Astrocyte (in vitro differentiated cells and primary cell): ENCODE measurements at regions not wholly inside any gene's neighbourhood (a gene's known extent, or its start where the extent isn't known, plus 50 kb on each side); places are given as distances from the start of the nearest gene placed in this dataset.

Experiments used
- DNase-seq: peaks from one replicate; pipeline ENCODE4 v3.0.0-alpha.2; 2010; ENCODE audit warnings: low read depth
- FAIRE-seq: peaks from 2 replicates; lab custom pipeline; 2011; peaks lifted over from hg19 to GRCh38; lab: Jason Lieb, UNC
- H2AFZ ChIP-seq: 2 replicates; pipeline ENCODE4 v1.6.0; 2012; ENCODE audit warnings: low read depth, low read length, inconsistent platforms
- H3K27ac ChIP-seq: 2 replicates; pipeline ENCODE4 v1.5.1; 2011; ENCODE audit warnings: low read depth, low read length, inconsistent platforms
- H3K27me3 ChIP-seq: 2 replicates; pipeline ENCODE4 v1.6.0; 2011; ENCODE audit warnings: low read length, inconsistent platforms; ENCODE audit not compliant: insufficient read depth
- H3K36me3 ChIP-seq: 2 replicates; pipeline ENCODE4 v1.5.1; 2011; ENCODE audit warnings: low read length, inconsistent platforms; ENCODE audit not compliant: insufficient read depth
- H3K4me1 ChIP-seq: 2 replicates; pipeline ENCODE4 v1.5.1; 2011; ENCODE audit warnings: low read length, inconsistent platforms; ENCODE audit not compliant: insufficient read depth
- H3K4me2 ChIP-seq: 2 replicates; pipeline ENCODE4 v1.6.0; 2012; ENCODE audit warnings: low read length, inconsistent platforms
- H3K4me3 ChIP-seq: 2 replicates; pipeline ENCODE4 v1.5.1; 2011; ENCODE audit warnings: low read depth, mild to moderate bottlenecking, low read length, inconsistent platforms; ENCODE audit not compliant: insufficient read depth
- H3K79me2 ChIP-seq: 2 replicates; pipeline ENCODE4 v1.6.0; 2012; ENCODE audit warnings: mild to moderate bottlenecking, low read length, inconsistent platforms; ENCODE audit not compliant: insufficient read depth
- H3K9ac ChIP-seq: 2 replicates; pipeline ENCODE4 v1.6.0; 2012; ENCODE audit warnings: mild to moderate bottlenecking, low read length, inconsistent platforms
- H3K9me3 ChIP-seq: 2 replicates; pipeline ENCODE4 v1.5.1; 2012; ENCODE audit warnings: low read depth, mild to moderate bottlenecking, low read length, inconsistent platforms; ENCODE audit not compliant: insufficient read depth
- H4K20me1 ChIP-seq: 2 replicates; pipeline ENCODE4 v1.6.0; 2012; ENCODE audit warnings: low read length, inconsistent platforms; ENCODE audit not compliant: insufficient read depth
- H3K27ac Mint-ChIP-seq: one replicate; pipeline ENCODE4 v1.8.0; 2021; ENCODE audit warnings: mild to moderate bottlenecking, mixed read lengths; ENCODE audit not compliant: unreplicated experiment
- H3K27me3 Mint-ChIP-seq: one replicate; pipeline ENCODE4 v1.8.0; 2021; ENCODE audit warnings: low read depth, mixed read lengths; ENCODE audit not compliant: unreplicated experiment
- H3K36me3 Mint-ChIP-seq: one replicate; pipeline ENCODE4 v1.8.0; 2021; ENCODE audit warnings: low read depth, mixed read lengths; ENCODE audit not compliant: unreplicated experiment
- H3K4me1 Mint-ChIP-seq: one replicate; pipeline ENCODE4 v1.8.0; 2021; ENCODE audit warnings: low read depth, mixed read lengths; ENCODE audit not compliant: unreplicated experiment
- H3K4me3 Mint-ChIP-seq: one replicate; pipeline ENCODE4 v1.8.0; 2021; ENCODE audit warnings: mild to moderate bottlenecking, moderate library complexity, mixed read lengths; ENCODE audit not compliant: unreplicated experiment
- H3K9me3 Mint-ChIP-seq: one replicate; pipeline ENCODE4 v1.8.0; 2021; ENCODE audit warnings: mild to moderate bottlenecking, mixed read lengths; ENCODE audit not compliant: unreplicated experiment
- CTCF ChIP-seq: IDR thresholded peaks from 2 replicates; pipeline ENCODE4 v1.5.1; 2011; ENCODE audit warnings: low read depth, mild to moderate bottlenecking, inconsistent platforms, low read length, moderate library complexity; ENCODE audit not compliant: insufficient read depth
- EZH2 ChIP-seq: IDR thresholded peaks from 2 replicates; pipeline ENCODE4 v1.6.1; 2012; ENCODE audit warnings: mild to moderate bottlenecking, low read length, inconsistent platforms; ENCODE audit not compliant: insufficient read depth

DNA sequence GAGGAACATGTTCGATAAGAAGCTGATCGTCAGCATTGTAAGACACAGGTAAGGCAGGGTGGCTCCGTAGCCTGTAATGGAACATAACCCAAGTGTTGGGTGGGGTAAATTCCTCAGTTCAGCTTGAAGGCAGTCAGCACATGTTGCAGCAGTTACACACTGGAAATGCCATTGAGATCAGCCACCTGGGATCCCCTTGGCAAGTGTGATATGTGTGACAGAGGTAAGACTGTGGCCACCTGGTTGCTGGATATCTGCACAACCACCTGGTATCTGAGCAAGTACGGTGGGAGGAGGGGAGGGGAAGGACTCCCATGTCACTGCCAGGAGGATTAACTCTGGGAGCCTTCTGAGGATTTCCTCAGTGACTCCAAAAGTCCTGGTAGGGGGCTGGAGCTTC, 158.0 kb upstream of the CAND1 start:
- no peak overlapping the region for H3K9ac ChIP-seq
- no peak overlapping the region for H3K27ac ChIP-seq
- H3K79me2 ChIP-seq: no peaks in the 10 kb centered on the region
- H3K4me3 ChIP-seq: no peak overlapping the region
- no peaks in the 10 kb centered on the region for H3K9me3 ChIP-seq
- no peaks in the 10 kb centered on the region for H3K27me3 ChIP-seq
- no peaks in the 10 kb centered on the region for H4K20me1 ChIP-seq
- H3K9me3 Mint-ChIP-seq: peaks cover 11% of the 10 kb centered on the region
- no peaks in the 10 kb centered on the region for H3K4me1 Mint-ChIP-seq
- no peak overlapping the region for H3K27ac Mint-ChIP-seq
- peaks cover 3% of the 10 kb centered on the region for H3K27me3 Mint-ChIP-seq
- no peak overlapping the region for H3K4me2 ChIP-seq
- no peaks in the 10 kb centered on the region for H3K4me1 ChIP-seq
- DNase-seq (no peak), FAIRE-seq (no peak)
- no peak overlapping the region for H3K4me3 Mint-ChIP-seq
- TF ChIP-seq EZH2 (no peak), CTCF (no peak)
- H2AFZ ChIP-seq: no peak overlapping the region
- peaks cover 6% of the 10 kb centered on the region for H3K36me3 Mint-ChIP-seq
- H3K36me3 ChIP-seq: no peaks in the 10 kb centered on the region

DNA sequence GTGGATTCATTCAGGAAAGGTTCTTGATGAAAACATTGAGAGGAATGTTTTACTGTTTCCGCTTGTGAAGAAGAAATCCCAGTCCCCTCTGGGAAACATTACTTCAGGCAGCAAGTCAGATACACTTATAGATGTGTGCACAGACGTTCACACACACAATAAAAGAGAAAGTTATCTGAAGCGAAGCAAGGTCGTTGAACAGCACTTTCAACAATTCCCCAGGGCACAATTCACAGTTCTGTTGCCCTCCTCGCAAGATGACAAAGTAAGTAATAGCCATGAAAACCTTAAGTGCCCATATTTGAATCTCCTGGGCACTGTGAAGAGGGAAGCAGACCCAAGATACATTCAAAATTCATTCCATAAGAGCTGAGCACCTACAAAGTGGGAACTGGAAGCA, 156.6 kb upstream of the CAND1 start:
- H3K4me3 Mint-ChIP-seq: no peak overlapping the region
- FAIRE-seq: no peak
- no peaks in the 10 kb centered on the region for H3K79me2 ChIP-seq

More for the DNA sequence above, 156.6 kb upstream of the CAND1 start:
- H3K4me2 ChIP-seq: no peak overlapping the region
- no peaks in the 10 kb centered on the region for H3K27me3 ChIP-seq
- H3K9ac ChIP-seq: no peak overlapping the region
- no peak overlapping the region for H3K27ac Mint-ChIP-seq
- no peak for TF ChIP-seq CTCF
- TF ChIP-seq EZH2: no peak
- H3K9me3 ChIP-seq: no peaks in the 10 kb centered on the region
- H2AFZ ChIP-seq: no peak overlapping the region
- peaks cover 2% of the 10 kb centered on the region for H3K36me3 Mint-ChIP-seq
- no peak for DNase-seq
- no peaks in the 10 kb centered on the region for H3K36me3 ChIP-seq
- H3K27me3 Mint-ChIP-seq: peaks cover 4% of the 10 kb centered on the region
- H3K4me3 ChIP-seq: no peak overlapping the region
- H3K4me1 Mint-ChIP-seq: no peaks in the 10 kb centered on the region
- H3K4me1 ChIP-seq: no peaks in the 10 kb centered on the region
- no peaks in the 10 kb centered on the region for H3K9me3 Mint-ChIP-seq
- no peaks in the 10 kb centered on the region for H4K20me1 ChIP-seq
- H3K27ac ChIP-seq: no peak overlapping the region
